Suprapubic skin (tissue), 4 donors: ENCODE measurements at regions not wholly inside any gene's neighbourhood (a gene's known extent, or its start where the extent isn't known, plus 50 kb on each side); places are given as distances from the start of the nearest gene placed in this dataset.

Experiments
- DNase-seq, 2 donors: peaks; one replicate each; pipeline ENCODE4 v3.0.0-alpha.2; 2019; ENCODE audit warnings: low spot score in 2 of 2
- H3K27ac ChIP-seq: fragments of 200-600 bp; sonication (generic); one replicate; pipeline ENCODE4 v1.5.1; 2019
- H3K27me3 ChIP-seq: fragments of 200-600 bp; sonication (generic); one replicate; pipeline ENCODE4 v1.5.1; 2019
- H3K36me3 ChIP-seq: fragments of 200-600 bp; sonication (generic); one replicate; pipeline ENCODE4 v1.5.1; 2019
- H3K4me1 ChIP-seq: fragments of 200-600 bp; sonication (generic); one replicate; pipeline ENCODE4 v1.5.1; 2019
- H3K4me3 ChIP-seq: fragments of 200-600 bp; sonication (generic); one replicate; pipeline ENCODE4 v1.5.1; 2019; ENCODE audit warnings: mild to moderate bottlenecking
- H3K9me3 ChIP-seq: fragments of 200-600 bp; sonication (generic); one replicate; pipeline ENCODE4 v1.5.1; 2019
- EP300 ChIP-seq: sonication (generic); formaldehyde crosslinking; IDR thresholded peaks from one replicate; pipeline ENCODE4 v1.6.1; 2017; ENCODE audit warnings: antibody characterized with exemption
- POLR2A ChIP-seq, 2 donors: fragments of 450-650 bp; IDR thresholded peaks; one replicate each; pipeline ENCODE4 v1.6.1; 2017; ENCODE audit warnings: antibody characterized with exemption in 2 of 2, mild to moderate bottlenecking in 2 of 2, moderate library complexity in 2 of 2
- POLR2AphosphoS5 ChIP-seq, 3 donors: sonication (generic); formaldehyde crosslinking; IDR thresholded peaks; one replicate each; pipeline ENCODE4 v1.6.1; 2017; ENCODE audit warnings: antibody characterized with exemption in 3 of 3
- WGBS: methylation state at CpG from one replicate; pipeline ENCODE4 v1.1.5; 2018; 5-methylcytosine and 5-hydroxymethylcytosine counted together
- TF ChIP-seq, protein P1 (sequence below), 2 donors: fragments of 200-600 bp in 1 of 2; fragments of 450-650 bp in 1 of 2; sonication (generic) in 1 of 2; IDR thresholded peaks; one replicate each; pipeline ENCODE4 v1.5.1; 2016 to 2019; ENCODE audit warnings: antibody characterized with exemption in 2 of 2, mild to moderate bottlenecking in 1 of 2, moderate library complexity in 1 of 2

GRCh38 chr2:10514743-10515142 lies 66.6 kb upstream of the ODC1 start:
- no peaks in the 10 kb centered on the region for H3K27me3 ChIP-seq
- H3K9me3 ChIP-seq: peaks cover 5% of the 10 kb centered on the region
- TF ChIP-seq, protein P1, sequence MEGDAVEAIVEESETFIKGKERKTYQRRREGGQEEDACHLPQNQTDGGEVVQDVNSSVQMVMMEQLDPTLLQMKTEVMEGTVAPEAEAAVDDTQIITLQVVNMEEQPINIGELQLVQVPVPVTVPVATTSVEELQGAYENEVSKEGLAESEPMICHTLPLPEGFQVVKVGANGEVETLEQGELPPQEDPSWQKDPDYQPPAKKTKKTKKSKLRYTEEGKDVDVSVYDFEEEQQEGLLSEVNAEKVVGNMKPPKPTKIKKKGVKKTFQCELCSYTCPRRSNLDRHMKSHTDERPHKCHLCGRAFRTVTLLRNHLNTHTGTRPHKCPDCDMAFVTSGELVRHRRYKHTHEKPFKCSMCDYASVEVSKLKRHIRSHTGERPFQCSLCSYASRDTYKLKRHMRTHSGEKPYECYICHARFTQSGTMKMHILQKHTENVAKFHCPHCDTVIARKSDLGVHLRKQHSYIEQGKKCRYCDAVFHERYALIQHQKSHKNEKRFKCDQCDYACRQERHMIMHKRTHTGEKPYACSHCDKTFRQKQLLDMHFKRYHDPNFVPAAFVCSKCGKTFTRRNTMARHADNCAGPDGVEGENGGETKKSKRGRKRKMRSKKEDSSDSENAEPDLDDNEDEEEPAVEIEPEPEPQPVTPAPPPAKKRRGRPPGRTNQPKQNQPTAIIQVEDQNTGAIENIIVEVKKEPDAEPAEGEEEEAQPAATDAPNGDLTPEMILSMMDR (IDR thresholded peaks at IDR 0.05): no peak
- WGBS: 95% methylated on average over 10 of the region's 10 CpGs
- peak; percentile 15 to 28 for DNase-seq
- H3K36me3 ChIP-seq: no peaks in the 10 kb centered on the region
- no peaks in the 10 kb centered on the region for H3K4me1 ChIP-seq
- no peak overlapping the region for H3K4me3 ChIP-seq
- H3K27ac ChIP-seq: no peak overlapping the region

GRCh38 chr2:10514273-10514672 lies 66.1 kb upstream of the ODC1 start:
- peak; percentile 5 to 21 for DNase-seq
- WGBS: 100% methylated on average over 4 of the region's 4 CpGs
- Histone ChIP-seq H3K4me3 (no peak overlapping the region), H3K9me3 (peaks cover 5% of the 10 kb centered on the region), H3K27ac (no peak overlapping the region), H3K27me3 (no peaks in the 10 kb centered on the region), H3K4me1 (no peaks in the 10 kb centered on the region), H3K36me3 (no peaks in the 10 kb centered on the region)
- no peak for TF ChIP-seq EP300

DNA sequence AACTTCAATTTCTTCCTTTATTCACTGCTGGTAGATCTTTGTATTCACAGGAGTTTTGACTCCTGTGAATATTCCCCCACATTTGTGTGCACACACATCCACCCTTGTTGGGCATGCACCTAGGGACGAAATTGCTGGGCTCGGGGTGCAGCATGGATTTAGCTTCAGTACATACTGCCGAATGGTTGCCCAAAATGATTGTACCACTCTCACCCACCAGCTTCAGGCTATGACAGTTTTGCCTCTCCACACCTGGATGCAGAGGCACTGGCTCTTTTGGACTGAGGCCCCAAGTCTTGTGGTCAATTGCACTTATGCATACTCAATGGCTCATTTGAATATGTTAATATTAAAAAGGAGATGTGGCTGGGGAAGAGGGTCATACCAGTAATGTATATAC lies 65.1 kb upstream of the ODC1 start:
- peaks cover 5% of the 10 kb centered on the region for H3K9me3 ChIP-seq
- H3K27ac ChIP-seq: no peak overlapping the region
- H3K4me1 ChIP-seq: no peaks in the 10 kb centered on the region
- no peak overlapping the region for H3K4me3 ChIP-seq
- no peaks in the 10 kb centered on the region for H3K36me3 ChIP-seq
- no peaks in the 10 kb centered on the region for H3K27me3 ChIP-seq
- peak; percentile 14 to 28 for DNase-seq
- TF ChIP-seq, protein P1 (IDR thresholded peaks at IDR 0.05): no peak
- no peak for TF ChIP-seq EP300
- no peak for TF ChIP-seq POLR2AphosphoS5 (IDR thresholded peaks at IDR 0.05)
- no peak for TF ChIP-seq POLR2A (IDR thresholded peaks at IDR 0.05)
- 84% methylated on average over 3 of the region's 3 CpGs for WGBS

DNA sequence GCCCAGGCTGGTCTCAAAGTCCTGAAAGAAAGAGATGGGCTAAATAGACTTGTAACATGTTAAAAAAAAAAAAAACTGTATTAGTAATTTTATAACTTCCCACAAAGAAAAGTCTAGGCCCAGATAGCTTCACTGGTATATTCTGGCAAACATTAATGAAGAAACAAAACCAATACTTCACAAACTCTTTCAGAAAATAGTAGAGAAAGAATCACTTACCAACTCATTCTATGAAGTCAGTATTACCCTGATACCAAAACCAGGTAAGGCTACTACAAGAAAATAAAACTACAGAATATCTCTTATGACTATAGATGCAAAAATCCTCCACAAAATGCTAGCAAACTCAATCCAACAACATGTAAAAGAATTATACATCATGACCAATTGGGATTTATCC lies 59.9 kb upstream of the ODC1 start:
- Histone ChIP-seq H3K36me3 (no peaks in the 10 kb centered on the region), H3K4me3 (no peak overlapping the region), H3K27me3 (peaks cover 4% of the 10 kb centered on the region), H3K4me1 (no peaks in the 10 kb centered on the region), H3K27ac (no peak overlapping the region), H3K9me3 (no peaks in the 10 kb centered on the region)
- DNase-seq: no peak
- TF ChIP-seq, protein P1 (IDR thresholded peaks at IDR 0.05): no peak
- TF ChIP-seq POLR2A (IDR thresholded peaks at IDR 0.05) (no peak), POLR2AphosphoS5 (IDR thresholded peaks at IDR 0.05) (no peak), EP300 (no peak)

GRCh38 chr2:10507106-10507505 lies 59.0 kb upstream of the ODC1 start:
- no peaks in the 10 kb centered on the region for H3K9me3 ChIP-seq
- H3K27me3 ChIP-seq: peaks cover 6% of the 10 kb centered on the region
- TF ChIP-seq, protein P1 (IDR thresholded peaks at IDR 0.05): no peak
- TF ChIP-seq POLR2AphosphoS5 (IDR thresholded peaks at IDR 0.05): no peak
- no peak for TF ChIP-seq POLR2A (IDR thresholded peaks at IDR 0.05)
- DNase-seq: no peak
- no peaks in the 10 kb centered on the region for H3K4me1 ChIP-seq
- no peak overlapping the region for H3K4me3 ChIP-seq
- WGBS: 96% methylated on average over 3 of the region's 8 CpGs
- H3K36me3 ChIP-seq: no peaks in the 10 kb centered on the region
- no peak overlapping the region for H3K27ac ChIP-seq

GRCh38 chr2:10504994-10505820 lies 57.1 kb upstream of the ODC1 start:
- Histone ChIP-seq H3K27ac (no peak overlapping the region), H3K27me3 (peaks cover 6% of the 10 kb centered on the region), H3K36me3 (no peaks in the 10 kb centered on the region), H3K4me1 (peaks cover 7% of the 10 kb centered on the region), H3K4me3 (no peak overlapping the region), H3K9me3 (no peaks in the 10 kb centered on the region)
- no peak for DNase-seq
- TF ChIP-seq, protein P1 (IDR thresholded peaks at IDR 0.05): no peak
- TF ChIP-seq POLR2A (IDR thresholded peaks at IDR 0.05): no peak
- no peak for TF ChIP-seq EP300
- no peak for TF ChIP-seq POLR2AphosphoS5 (IDR thresholded peaks at IDR 0.05)
- 78% methylated on average over 6 of the region's 13 CpGs for WGBS
